ENCODE measurements at regions not wholly inside any gene's neighbourhood (a gene's known extent, or its start where the extent isn't known, plus 50 kb on each side); places are given as distances from the start of the nearest gene placed in this dataset.

- intact Hi-C loops (cut with DNase I, micrococcal nuclease): no loop called here
- no peak for DNase-seq
- no peak for ATAC-seq
Observed at GRCh38 chr1:87730274-87731216, 401.9 kb downstream of the LMO4 start.

DNA sequence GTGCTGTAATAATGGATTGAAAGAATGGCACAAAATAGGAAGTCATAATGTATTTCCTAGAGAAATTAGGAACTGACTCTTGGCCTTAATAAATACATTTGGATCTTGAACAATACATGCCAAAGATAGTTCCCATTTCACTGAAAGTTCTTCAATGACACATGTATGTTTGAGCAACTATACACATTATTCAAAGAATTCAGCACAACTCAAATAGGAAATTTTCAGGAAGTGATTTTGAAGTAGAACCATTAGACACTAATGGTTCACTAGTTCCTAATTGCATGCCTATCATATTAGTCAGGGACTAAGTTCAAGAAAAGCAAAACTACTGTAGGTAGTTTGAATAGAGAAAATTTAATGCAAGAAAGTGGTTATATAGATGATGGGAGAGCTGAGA lies 404.7 kb downstream of the LMO4 start:
- no peak for ATAC-seq
- intact Hi-C loops (cut with DNase I, micrococcal nuclease): no loop called here
- no peak for DNase-seq

GRCh38 chr1:87735750-87736149 lies 407.1 kb downstream of the LMO4 start:
- ATAC-seq (no peak), DNase-seq (no peak)
- intact Hi-C loops (cut with DNase I, micrococcal nuclease): no loop called here

DNA sequence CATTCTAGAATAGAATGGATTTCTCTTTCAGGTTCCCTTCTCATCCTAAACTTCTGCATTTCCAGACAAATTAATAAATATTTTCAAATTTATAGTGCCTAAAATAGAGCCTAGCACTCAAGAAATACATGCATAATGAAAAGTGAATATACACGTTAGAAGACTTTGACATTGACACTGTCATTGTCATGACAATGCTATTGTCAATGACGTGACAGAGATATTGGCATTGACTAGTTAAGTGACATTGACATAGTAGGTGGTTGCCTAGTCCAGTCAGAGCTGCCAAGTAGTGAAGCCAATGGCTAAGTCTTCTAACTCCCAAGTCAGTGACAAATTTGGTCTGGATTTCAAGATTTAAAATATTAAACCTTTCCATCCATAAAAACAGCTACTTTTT lies 410.5 kb downstream of the LMO4 start:
- no peak for ATAC-seq
- DNase-seq: no peak
- intact Hi-C loops (cut with DNase I, micrococcal nuclease): no loop called here

GRCh38 chr1:87739704-87740103 lies 411.0 kb downstream of the LMO4 start:
- ATAC-seq (no peak), DNase-seq (no peak)
- intact Hi-C loops (cut with DNase I, micrococcal nuclease): no loop called here

- ATAC-seq: no peak
Observed at GRCh38 chr1:87743256-87743655, 414.6 kb downstream of the LMO4 start.

GRCh38 chr1:87744056-87744455 lies 415.4 kb downstream of the LMO4 start:
- DNase-seq: no peak
- intact Hi-C loops (cut with DNase I, micrococcal nuclease): no loop called here

More at GRCh38 chr1:87743256-87743655, 414.6 kb downstream of the LMO4 start:
- intact Hi-C loops (cut with DNase I, micrococcal nuclease): no loop called here
- DNase-seq: no peak

GRCh38 chr1:87744763-87745162 lies 416.1 kb downstream of the LMO4 start:
- DNase-seq (no peak), ATAC-seq (no peak)
- intact Hi-C loops (cut with DNase I, micrococcal nuclease): no loop called here

More at GRCh38 chr1:87744056-87744455, 415.4 kb downstream of the LMO4 start:
- no peak for ATAC-seq

- DNase-seq: no peak
- no peak for ATAC-seq
- intact Hi-C loops (cut with DNase I, micrococcal nuclease): no loop called here
Observed at GRCh38 chr1:87753366-87753765, 424.7 kb downstream of the LMO4 start.

GRCh38 chr1:87754139-87754538 lies 425.5 kb downstream of the LMO4 start:
- ATAC-seq (no peak), DNase-seq (no peak)
- intact Hi-C loops (cut with DNase I, micrococcal nuclease): no loop called here

DNA sequence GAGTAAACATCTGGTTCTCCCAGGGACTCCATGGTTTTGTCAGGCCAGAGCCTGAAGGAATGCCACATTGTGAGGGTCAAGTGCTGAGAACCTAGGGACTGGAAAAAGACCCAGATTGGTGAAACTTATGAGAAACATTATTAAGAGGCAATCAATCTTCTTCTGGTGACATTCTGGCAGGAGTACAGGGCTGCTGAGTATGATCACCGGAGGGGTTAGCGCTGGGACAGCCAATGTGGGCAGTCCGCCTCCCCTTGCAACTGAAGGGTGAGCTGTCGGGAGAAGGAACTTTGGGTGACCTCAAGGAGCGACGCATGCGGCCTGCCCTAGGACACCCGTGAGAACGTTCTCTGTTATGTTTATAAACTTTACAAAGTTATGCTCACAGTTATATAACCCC lies 429.0 kb downstream of the LMO4 start:
- intact Hi-C loops (cut with DNase I, micrococcal nuclease): no loop called here
- ATAC-seq: no peak

DNA sequence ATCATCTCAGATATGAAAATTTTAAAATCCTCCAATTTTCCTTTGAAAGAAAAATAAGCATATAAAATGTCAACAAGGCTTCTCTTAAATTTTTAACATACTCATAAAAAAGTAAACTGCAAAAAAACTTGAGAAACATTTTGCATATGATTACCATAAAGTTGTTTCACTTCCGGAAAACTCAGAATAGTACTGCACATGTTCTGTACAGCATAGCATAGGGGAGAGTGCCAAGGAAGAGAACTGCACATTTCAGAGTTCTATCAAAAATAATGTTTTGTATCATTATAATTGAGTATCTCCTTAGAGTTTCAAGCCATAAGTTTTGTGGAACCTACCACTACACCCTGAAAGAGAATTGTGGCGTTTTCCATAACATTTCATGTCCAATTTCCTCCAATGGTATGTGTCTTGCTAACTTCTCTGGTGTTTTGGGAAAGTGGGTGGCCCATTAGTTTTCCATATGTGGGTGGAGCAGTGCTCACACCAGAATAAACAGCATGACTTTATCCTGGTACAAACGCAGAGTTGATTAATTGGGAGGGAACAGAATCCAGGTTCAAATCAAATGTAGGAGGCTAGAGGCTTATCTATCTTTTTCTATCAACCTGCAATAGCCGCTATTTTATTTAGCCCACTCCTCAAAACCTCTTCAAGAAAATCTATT lies 430.9 kb downstream of the LMO4 start:
- no peak for DNase-seq
- intact Hi-C loops (cut with DNase I, micrococcal nuclease): no loop called here
- no peak for ATAC-seq

More for the DNA sequence above, 429.0 kb downstream of the LMO4 start:
- DNase-seq: no peak

- intact Hi-C loops (cut with DNase I, micrococcal nuclease): no loop called here
- DNase-seq (no peak), ATAC-seq (no peak)
Observed at GRCh38 chr1:87760155-87760554, 431.5 kb downstream of the LMO4 start.

DNA sequence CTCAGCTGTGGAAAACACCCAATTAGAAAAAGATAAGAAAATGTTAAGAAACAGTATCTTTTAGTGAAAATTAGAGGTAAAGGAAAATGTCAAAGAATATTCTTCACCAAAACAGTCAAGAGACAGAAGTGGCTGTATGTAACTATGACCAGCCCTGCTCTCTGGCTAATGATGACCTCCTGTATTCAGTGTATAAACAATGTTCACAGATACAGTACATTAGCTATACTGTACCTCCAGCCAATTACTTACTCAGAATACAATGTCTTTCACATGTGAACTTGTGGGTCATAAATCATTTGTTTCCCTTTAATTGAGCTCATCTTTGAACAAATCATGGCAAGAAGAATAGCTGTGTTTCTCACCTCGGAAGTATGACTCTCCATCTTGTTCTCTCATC lies 432.0 kb downstream of the LMO4 start:
- DNase-seq (no peak), ATAC-seq (no peak)
- intact Hi-C loops (cut with DNase I, micrococcal nuclease): no loop called here

DNA sequence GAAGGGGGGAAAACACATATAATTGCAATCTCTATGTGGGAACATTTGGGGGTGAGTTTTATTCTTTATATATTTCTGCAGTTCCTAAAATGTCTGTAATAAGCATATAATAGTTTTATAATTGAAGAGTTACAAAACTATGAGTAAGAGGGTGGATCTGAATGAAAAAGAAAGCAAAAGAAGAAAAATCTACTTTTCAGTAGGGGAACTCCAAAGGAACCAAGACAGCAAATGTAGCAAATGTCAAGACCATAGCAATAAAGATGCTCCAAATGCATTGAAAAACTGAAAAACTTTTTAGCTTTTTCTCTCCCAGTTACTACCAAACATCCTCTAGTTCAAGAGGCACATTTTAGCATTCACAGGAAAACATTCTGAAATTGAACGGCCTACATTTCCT lies 434.8 kb downstream of the LMO4 start:
- intact Hi-C loops (cut with DNase I, micrococcal nuclease): no loop called here
- ATAC-seq (no peak), DNase-seq (no peak)

DNA sequence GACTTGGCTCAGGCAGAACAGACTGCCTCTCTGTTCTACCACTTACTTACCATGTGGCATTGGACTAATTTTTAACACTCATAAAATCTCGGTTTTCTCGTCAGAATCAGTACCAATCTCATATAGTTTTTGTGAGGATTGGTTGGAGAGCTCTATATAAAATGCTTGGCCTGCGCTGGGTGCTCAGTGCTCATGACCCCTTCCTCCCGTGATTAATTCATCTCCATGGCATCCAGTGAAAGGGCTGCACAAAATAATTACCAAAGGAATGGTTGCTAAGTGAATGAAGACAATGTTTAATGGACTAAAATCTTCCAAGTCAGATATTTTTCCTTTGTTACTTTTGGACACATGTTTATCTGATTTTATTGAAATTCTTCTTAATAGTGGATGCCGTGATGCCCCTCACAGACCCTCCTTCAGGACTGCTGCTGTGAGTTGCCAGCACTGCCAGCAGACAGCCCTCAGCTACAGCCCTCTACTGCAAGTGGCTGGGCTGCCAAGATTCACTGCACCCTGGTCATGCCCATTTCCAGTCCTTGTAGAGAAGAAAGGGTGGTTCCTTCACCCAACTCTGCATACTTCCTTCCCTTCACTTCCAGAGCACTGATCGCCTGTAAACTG lies 436.5 kb downstream of the LMO4 start:
- DNase-seq (no peak), ATAC-seq (no peak)
- intact Hi-C loops (cut with DNase I, micrococcal nuclease): no loop called here

- ATAC-seq (no peak), DNase-seq (no peak)
- intact Hi-C loops (cut with DNase I, micrococcal nuclease): no loop called here
Observed at GRCh38 chr1:87765681-87766070, 437.0 kb downstream of the LMO4 start.

DNA sequence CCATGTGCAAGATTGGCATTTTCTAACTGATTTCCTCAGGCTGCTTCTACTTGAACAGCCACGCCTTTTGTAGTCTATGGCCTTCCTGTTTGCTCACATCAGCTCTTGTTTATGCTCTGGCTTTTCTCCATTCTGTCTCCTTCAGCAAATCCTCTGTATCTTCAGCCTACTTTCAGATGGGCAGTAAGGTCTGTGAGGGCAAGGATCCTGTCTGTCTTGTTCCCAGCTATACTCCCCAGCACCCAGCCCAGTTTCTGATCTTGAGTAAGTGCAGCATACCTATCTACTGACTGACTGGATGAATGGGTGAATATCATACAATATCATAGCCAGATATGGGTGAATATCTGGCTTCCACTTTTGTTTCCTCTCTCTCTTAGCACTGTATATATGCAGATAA lies 438.1 kb downstream of the LMO4 start:
- DNase-seq (no peak), ATAC-seq (no peak)
- intact Hi-C loops (cut with DNase I, micrococcal nuclease): no loop called here

GRCh38 chr1:87778896-87779295 lies 450.2 kb downstream of the LMO4 start:
- intact Hi-C loops (cut with DNase I, micrococcal nuclease): no loop called here
- ATAC-seq (no peak), DNase-seq (no peak)

- no peak for DNase-seq
- intact Hi-C loops (cut with DNase I, micrococcal nuclease): no loop called here
- ATAC-seq: no peak
Observed at GRCh38 chr1:87781554-87781953, 452.9 kb downstream of the LMO4 start.
